ENCODE measurements at regions not wholly inside any gene's neighbourhood (a gene's known extent, or its start where the extent isn't known, plus 50 kb on each side); places are given as distances from the start of the nearest gene placed in this dataset.

DNA sequence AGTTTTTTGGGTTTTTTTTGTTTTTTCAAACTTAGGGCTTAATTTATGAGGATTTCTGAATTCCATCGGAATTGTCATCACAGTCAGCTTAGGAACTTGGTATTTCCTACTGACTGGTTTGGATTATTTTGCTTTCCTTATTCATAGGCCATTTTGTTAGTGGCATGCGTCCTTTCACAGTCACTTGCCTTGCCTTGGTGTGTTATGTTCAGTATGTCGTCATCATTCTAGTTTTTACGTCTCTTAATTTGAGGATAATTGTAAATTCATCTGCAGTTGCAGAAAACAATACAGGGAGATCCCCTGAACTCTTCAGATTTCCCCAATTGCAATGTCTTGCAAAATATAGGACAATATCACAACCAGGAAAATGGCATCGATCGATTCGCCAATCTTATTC is 485.3 kb downstream of the CBLN2 start:
- Mint-ChIP-seq H3K27ac (no peak overlapping the region), H3K36me3 (no peaks in the 10 kb centered on the region), H3K9me3 (no peaks in the 10 kb centered on the region), H3K27me3 (ENCODE audit: low read depth) (peaks cover 5% of the 10 kb centered on the region), H3K4me1 (no peaks in the 10 kb centered on the region), H3K4me3 (no peak overlapping the region)
- no peak for DNase-seq (ENCODE audit: low spot score in 2 of 2, unreplicated experiment in 2 of 2)
- TF ChIP-seq, protein P1, sequence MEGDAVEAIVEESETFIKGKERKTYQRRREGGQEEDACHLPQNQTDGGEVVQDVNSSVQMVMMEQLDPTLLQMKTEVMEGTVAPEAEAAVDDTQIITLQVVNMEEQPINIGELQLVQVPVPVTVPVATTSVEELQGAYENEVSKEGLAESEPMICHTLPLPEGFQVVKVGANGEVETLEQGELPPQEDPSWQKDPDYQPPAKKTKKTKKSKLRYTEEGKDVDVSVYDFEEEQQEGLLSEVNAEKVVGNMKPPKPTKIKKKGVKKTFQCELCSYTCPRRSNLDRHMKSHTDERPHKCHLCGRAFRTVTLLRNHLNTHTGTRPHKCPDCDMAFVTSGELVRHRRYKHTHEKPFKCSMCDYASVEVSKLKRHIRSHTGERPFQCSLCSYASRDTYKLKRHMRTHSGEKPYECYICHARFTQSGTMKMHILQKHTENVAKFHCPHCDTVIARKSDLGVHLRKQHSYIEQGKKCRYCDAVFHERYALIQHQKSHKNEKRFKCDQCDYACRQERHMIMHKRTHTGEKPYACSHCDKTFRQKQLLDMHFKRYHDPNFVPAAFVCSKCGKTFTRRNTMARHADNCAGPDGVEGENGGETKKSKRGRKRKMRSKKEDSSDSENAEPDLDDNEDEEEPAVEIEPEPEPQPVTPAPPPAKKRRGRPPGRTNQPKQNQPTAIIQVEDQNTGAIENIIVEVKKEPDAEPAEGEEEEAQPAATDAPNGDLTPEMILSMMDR (IDR thresholded peaks at IDR 0.05; ENCODE audit: unreplicated experiment): no peak

DNA sequence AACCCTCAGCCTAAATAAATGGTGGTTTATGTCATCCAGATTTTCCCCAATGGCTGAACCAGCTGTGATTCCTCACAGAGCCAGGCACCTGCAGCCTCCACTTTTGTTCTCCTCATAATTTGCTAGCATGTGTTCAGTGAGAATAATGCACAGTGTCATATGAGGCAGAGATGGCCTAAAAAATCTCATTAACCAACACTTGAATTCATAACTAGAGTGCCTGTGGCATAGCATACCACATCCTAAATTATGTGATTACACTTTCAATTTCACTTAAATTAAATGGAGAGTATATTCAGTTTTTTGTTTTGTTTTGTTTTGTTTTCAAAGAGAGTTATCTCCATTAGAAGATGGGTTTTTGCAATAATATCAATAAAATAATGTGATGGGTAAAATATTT is 488.0 kb downstream of the CBLN2 start:
- TF ChIP-seq, protein P1 (IDR thresholded peaks at IDR 0.05; ENCODE audit: unreplicated experiment): no peak

DNA sequence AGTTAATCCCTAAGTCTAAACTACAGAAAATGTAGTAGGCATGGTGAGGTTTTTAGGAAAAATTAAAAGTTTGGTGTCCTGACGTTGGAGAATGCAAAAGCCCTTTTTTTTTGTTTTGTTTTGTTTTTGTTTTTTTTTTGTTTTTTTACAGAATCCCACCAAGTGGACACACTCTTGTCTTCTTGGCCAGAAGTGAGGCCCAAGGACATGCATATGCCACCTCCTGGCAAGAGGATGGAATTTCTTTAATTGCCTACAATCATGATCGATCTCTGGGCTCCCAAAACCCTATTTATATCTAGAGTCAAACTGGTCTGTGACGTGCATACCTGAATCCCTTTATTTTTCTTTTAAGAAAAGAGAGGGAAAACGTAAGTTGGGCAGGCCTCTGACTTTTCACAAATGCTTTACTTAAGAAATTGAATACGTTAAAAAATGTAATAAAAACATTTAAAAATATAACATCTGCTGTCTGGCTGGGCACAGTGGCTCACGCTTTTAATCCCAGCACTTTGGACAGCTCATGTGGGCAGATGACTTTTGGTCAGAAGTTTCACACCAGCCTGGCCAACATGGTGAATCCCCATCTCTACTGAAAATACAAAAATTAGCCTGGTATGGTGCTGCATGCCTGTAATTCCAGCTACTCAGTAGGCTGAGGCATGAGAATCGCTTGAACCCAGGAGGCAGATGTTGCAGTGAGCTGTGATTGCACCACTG is 502.7 kb downstream of the CBLN2 start:
- TF ChIP-seq, protein P1 (IDR thresholded peaks at IDR 0.05; ENCODE audit: unreplicated experiment): no peak
- H3K27ac Mint-ChIP-seq: no peak overlapping the region

More for the DNA sequence above, 488.0 kb downstream of the CBLN2 start:
- Mint-ChIP-seq H3K36me3 (no peaks in the 10 kb centered on the region), H3K27me3 (ENCODE audit: low read depth) (peaks cover 5% of the 10 kb centered on the region), H3K4me1 (no peaks in the 10 kb centered on the region), H3K4me3 (no peak overlapping the region), H3K9me3 (no peaks in the 10 kb centered on the region), H3K27ac (no peak overlapping the region)
- no peak for DNase-seq (ENCODE audit: low spot score in 2 of 2, unreplicated experiment in 2 of 2)

DNA sequence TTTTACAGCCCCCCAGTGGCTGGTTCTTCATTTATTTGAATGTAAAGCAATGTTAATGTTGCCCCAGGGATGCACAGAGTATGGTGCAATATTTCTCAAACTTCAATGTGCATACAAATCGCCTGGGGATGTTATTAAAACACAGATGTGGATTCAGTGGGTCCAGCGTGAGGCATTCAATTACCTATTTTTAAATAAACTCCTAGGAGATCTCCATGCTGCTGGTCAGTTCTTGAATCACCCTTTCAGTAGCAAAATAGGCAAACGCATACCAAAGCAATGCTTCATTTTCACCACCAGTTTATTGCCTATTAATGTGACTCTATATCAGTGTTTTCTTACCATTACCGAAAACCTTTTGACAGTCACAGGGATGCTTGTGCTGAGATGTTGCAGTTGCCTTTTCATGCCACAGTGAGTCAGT is 530.7 kb downstream of the CBLN2 start:
- TF ChIP-seq, protein P1 (IDR thresholded peaks at IDR 0.05; ENCODE audit: unreplicated experiment): no peak
- no peak overlapping the region for H3K4me3 Mint-ChIP-seq
- no peaks in the 10 kb centered on the region for H3K36me3 Mint-ChIP-seq
- no peaks in the 10 kb centered on the region for H3K9me3 Mint-ChIP-seq
- no peak for DNase-seq (ENCODE audit: low spot score in 2 of 2, unreplicated experiment in 2 of 2)
- peaks cover 4% of the 10 kb centered on the region for H3K27me3 Mint-ChIP-seq (ENCODE audit: low read depth)
- H3K27ac Mint-ChIP-seq: no peak overlapping the region
- peaks cover 4% of the 10 kb centered on the region for H3K4me1 Mint-ChIP-seq

More for the DNA sequence above, 502.7 kb downstream of the CBLN2 start:
- no peaks in the 10 kb centered on the region for H3K36me3 Mint-ChIP-seq
- no peaks in the 10 kb centered on the region for H3K27me3 Mint-ChIP-seq (ENCODE audit: low read depth)
- H3K4me1 Mint-ChIP-seq: no peaks in the 10 kb centered on the region
- no peak for DNase-seq (ENCODE audit: low spot score in 2 of 2, unreplicated experiment in 2 of 2)
- H3K9me3 Mint-ChIP-seq: no peaks in the 10 kb centered on the region
- H3K4me3 Mint-ChIP-seq: no peak overlapping the region

DNA sequence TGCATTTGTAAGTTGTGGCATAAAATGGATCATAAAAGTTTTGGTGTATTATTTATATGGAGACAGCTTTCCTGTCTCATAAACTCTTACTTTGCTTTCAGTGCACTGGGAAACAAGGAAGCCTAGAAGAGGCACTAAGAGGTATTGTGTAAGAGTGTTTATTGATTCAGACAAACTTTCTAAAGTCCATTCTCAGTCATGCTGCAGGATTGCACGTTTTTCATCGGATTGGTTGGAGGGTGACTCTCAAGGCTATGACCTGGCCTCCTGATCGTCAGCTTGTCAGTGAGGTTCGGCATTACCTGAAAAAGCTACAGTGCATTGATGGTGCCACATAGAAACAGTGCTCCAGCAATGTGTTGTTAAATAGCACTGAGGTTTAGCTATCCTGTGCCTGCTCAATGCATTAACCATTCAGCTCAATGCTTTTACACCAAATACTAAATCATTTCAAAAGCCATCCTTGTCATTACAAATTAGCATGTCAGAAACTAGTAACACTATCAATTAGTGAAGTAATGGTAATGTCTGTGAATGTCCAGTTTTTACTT is 545.5 kb downstream of the CBLN2 start:
- no peaks in the 10 kb centered on the region for H3K36me3 Mint-ChIP-seq
- no peak overlapping the region for H3K4me3 Mint-ChIP-seq
- no peak overlapping the region for H3K27ac Mint-ChIP-seq
- H3K4me1 Mint-ChIP-seq: peaks cover 4% of the 10 kb centered on the region
- no peak for DNase-seq (ENCODE audit: low spot score in 2 of 2, unreplicated experiment in 2 of 2)
- H3K27me3 Mint-ChIP-seq (ENCODE audit: low read depth): no peaks in the 10 kb centered on the region
- TF ChIP-seq, protein P1 (IDR thresholded peaks at IDR 0.05; ENCODE audit: unreplicated experiment): no peak
- peaks cover 4% of the 10 kb centered on the region for H3K9me3 Mint-ChIP-seq
